NCI-H82 treated with DMSO at 0.1 percent for 48 hours (cell line): ENCODE measurements at regions not wholly inside any gene's neighbourhood (a gene's known extent, or its start where the extent isn't known, plus 50 kb on each side); places are given as distances from the start of the nearest gene placed in this dataset.

Experiments
- DNase-seq: peaks from one replicate; lab custom pipeline; 2025; ENCODE audit not compliant: unreplicated experiment; lab: John Stamatoyannopoulos, UW

DNA sequence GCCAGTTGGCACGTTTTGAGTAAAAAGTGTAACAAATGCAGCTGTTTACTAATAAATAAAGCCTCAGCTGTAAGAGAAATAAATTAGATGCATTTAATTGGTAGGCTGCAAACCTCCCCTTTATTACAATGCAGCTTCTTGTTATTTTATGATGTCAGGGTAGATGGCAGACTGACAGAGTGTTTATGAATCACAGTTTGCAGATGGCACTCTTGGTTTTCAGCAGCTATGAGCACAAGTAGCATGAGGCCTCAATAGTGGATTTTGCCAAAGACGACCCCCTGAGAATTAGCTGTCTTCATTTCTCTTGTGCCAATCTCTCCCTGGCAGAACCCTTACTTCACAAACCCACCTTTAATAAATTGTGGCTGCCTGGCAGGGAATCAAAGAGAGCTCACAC lies 161.2 kb upstream of the C1orf87 start:
- no peak for DNase-seq

DNA sequence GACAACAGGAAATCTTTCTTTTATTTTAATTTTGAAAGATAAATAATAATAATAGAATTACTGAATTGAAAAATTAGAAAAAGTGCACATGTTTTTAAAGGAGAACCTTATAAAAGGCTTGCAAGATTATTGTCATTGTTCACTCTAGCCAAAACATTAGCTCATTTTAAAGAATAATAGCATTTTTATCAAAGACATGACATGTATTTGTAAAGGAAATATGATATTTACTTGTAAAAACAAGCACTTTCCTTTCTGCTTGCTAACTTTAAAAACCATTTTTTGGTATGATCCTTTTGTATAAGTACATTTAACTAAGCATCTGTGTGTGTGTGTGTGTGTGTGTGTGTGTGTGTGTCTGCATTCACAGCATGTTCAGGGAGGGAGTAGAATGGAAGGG lies 156.3 kb upstream of the C1orf87 start:
- no peak for DNase-seq

DNA sequence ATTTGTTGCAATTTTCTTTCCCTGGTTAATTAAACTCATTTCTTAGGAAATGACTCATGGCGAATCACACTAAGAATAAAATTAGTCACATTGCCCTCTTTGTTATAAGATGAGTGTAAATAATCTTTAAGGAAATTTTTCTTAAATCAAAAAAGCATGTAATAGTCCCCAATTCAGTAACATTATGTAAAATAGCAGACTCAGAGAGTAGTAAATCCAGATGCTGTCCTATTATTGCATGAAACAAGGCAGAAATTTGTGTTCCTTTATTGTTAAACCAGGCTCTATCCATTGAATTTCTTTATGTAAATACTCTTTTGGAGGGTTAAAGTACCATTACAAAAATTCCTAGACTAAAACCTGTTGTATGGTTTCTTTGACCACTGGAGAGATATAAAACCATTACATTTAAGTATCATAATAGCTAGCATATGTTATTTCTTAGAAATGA lies 154.5 kb upstream of the C1orf87 start:
- DNase-seq: no peak

DNA sequence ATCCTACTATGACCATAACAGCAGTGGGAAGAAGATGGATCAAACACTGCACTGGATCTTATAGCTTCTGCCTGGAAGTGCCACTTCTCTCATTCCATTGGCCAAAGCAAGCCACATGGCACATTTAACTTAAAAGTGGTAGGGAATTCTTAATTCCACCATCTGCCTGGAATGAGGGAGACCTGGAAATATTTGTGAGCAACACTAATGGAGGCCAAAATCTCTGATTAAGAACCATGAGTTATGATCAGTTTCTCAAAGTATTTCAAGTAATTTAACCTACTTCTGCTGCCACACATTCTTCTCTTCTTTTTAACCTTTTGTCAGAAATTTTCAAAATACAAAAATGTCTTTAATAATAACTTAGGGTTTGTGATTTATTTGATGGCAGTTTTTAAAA lies 154.0 kb upstream of the C1orf87 start:
- DNase-seq: no peak

DNA sequence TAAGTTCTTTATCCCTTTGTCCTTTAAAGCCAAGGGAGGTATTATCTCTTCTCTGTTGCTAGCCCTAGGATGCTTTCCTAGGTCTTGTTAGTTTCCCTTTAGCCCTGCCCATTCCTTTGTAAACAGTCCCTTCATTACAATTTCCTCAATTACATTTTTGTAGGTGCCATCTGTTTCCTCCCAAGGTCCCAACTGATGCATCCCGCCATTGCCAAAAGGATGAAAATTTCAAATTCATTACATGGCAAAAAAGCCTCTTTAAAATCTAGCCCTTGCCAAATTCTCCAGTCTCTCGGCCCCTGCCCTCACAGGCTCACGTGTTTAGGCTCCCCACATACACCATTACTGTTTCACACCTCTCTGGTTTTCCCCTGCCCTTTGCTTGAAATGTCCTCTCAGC lies 151.9 kb upstream of the C1orf87 start:
- DNase-seq: no peak

DNA sequence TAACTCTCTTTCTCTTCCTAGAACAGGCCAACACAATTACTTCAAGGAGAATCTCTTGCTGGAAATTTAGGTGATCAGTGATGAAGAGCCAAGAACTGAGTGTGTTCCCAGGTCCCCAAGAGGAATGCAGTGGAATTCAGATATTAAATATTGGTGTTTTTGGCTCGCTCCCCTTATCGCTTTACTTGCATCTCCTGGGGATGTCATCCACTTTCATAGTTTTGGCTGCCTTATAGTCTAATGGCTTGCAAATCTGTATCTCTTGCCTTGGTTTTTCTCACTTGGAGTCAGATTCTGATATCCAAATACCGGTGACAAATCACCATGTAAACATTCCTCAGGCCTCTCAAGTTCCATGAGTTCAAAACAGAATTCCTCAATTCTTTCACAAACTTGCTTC lies 151.0 kb upstream of the C1orf87 start:
- DNase-seq: no peak

DNA sequence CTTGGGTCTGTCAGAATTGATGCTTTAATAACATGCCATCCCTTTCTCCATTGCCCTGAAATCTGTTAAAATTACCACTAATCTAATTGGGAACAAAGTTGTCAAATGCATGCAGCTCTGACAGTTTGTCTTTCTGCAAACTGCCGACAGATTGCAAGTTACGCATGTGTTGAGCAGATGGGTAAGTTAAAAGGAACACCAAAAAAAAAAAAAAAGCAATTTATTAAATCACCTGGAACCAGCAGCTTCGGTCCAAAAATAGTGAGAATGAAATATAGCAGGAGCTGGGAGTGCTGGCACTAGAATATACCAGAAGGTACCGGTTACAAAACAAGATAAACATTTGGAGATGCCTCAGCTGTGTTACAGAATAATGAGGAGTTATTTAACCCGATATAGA lies 149.6 kb upstream of the C1orf87 start:
- no peak for DNase-seq

DNA sequence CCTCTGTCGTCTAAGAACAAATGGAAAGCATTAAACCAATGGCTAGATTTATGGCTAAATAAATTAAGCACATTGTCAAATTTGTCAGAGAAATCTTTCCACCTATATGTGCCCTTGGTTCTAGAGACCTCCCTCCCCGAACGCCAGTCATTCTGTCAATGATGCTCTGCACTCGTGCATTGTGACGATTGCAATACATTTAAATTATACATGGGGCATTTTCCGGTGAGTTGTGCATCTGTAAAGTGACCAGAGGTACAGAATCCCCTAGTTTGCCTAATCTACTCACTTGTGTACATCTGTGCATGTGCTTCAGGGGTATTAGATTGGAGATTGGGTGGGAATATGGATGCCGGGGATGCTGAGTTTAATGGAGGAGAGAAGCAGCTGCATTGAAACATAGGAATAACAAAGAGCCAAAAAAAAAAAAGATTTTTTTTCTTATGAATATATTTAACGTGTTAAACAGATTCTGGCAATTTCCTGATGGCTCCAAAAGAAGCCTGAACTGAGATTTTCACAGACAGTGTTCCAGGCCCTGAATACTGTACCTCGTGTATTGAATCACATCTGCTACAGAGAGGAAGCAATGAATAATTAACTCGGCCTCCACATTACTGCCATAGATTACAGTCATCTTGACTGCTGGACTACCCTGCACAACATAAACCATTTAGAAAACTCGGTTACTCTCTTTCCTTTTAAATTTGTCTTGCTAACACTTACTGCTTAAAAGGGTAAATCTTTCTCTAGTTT lies 149.0 kb upstream of the C1orf87 start:
- DNase-seq: no peak

DNA sequence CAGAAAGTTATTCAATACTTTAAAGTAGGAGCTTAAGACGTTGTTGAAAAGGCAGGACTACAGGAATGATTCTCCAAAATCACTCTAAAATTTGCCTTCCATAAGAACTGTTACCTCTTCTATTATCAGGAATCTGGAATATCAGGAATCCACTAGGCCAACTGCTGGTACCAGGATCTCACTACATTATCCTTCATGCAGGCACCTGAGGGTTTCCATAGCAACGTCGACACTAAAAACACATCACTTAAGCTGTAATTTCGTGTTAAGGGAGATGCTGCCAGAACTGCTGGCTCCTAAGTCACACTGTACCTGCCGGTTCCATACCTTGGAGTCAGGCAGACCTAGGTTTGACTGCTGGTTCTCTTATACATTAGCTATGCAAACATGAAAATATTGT lies 139.7 kb upstream of the C1orf87 start:
- no peak for DNase-seq

DNA sequence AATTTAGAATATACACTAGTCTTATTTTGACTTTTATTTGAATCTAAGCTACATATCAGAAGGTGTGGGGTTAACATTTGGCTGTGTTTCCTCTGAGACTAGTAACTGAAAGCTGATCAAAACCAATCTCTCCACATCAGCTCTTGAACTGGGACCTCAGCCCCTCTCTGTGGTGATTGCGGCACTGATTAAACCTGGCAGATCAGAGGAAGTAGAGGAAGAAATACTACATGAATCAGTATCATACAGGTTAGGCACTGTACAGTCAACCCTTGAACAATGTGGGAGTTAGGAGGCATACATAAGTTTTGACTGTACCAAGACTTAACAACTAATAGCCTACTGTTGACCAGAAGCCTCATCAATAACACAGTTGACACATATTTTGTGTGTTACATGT lies 122.5 kb upstream of the C1orf87 start:
- DNase-seq: no peak

DNA sequence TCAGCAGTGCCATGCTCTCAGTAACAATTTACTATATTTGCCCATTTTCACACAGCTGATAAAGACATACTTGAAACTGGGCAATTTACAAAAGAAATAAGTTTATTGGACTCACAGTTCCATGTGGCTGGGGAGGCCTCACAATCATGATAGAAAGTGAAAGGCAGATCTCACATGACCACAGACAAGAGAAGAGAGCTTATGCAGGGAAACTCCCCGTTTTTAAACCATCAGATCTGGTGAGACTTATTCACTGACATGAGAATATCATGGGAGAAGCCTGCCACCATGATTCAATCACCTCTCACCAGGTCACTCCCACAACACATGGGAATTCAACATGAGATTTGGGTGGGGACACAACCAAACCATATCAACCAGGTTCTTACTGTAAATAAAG lies 112.1 kb upstream of the C1orf87 start:
- DNase-seq: no peak

DNA sequence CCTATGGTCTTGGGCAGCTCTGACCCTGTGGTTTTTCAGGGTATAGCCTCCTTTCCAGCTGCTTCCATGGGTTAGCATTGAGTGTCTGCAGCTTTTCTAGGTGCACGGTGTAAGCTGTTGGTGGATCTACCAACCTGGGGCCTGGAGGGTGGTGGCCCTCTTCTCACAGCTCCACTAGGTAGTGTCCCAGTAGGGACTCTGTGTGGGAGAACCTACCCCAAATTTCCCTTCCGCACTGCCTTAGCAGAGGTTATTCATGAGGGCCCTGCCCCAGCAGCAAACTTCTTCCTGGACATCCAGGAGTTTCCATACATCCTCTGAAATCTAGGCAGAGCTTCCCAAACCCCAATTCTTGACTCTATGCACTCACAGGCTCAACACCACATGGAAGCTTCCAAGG lies 111.0 kb upstream of the C1orf87 start:
- no peak for DNase-seq

DNA sequence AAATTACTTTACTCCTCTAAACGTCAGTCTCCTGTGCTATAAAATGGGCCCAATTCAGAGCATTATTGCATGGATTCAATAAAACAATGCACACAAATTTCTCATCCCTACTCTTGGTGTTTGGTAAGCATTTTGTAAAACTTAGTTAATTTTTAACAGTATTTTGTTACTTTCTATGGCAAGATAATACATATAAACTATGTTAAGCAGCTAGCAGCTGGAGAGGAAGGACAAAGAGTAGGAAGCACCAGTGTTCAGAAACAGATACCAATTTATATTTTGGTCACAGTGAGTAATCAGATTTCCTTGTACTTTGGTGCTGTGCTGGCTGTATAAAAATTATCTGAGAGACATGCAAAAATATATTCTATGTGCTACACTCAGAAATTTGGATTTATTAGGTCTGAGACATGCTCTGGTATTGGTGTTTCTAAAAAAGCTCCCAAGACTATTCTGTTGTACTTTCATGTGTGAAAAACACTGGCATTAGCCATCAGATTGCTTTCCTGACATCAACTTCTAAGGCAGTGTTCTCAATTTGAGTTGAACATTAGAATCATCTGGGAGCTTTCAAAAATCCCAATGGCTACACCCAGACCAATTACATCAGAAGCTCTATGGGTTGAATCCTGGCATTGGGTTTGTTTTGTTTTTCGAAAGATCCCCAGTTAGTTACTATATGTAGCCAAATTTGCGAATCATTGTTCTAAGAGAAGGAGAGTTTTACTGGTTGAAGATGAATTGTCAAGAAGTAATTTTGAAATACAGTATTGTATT lies 100.3 kb upstream of the C1orf87 start:
- DNase-seq: no peak

DNA sequence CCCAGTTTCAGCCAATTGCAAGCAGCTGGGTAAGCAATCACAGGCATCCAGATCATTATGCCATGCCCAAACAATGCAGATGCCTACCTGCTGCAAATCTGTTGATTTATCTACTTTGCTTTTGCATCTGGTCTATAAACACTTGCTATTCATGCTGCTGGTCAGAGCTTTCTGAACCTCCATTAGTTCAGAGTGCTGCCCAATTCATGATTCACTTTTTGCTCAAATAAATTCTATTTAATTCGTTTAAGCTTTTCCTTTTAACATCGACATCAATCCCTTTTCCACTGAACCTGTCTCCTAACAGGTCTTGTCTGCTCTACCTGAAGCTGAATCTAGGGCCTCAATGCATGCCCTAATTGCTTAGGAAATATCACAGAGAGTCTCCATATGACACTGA lies 99.4 kb upstream of the C1orf87 start:
- DNase-seq: no peak

DNA sequence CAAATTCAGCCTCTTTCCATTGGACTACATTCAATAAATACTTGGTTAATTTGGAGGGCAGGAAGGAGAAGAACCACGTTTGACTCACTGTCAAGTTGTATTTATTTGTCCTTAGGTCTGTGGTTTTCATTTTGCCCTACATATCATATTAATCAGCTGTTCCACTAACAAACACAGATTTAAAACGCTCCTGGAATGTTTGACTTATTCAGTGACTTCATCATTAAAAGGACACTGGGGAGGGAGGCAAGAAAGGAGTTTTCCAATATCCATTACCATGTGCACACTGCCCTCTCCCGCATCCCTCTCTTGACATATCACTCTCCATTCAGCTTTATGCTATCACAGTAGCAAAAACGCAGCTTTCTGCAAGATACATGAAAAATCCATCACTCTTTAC lies 98.2 kb upstream of the C1orf87 start:
- DNase-seq: no peak

DNA sequence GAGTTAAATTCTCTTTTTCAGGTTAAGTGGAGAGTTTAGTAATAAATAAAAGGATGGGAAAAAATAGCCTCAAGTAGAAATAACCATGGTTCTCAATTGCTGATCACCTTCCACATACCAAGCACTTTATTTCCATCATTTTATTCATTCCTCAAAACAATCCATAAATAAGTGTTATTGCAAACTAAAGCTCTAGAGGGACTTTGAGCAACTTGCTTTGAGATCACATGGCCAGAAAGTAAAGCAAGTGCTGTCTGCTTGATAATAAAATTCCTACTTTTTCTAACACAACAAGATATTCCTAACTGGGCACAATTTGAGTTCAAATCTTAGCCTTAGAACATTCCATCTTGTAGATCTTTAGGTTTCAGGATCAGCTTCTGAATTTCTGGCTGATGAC lies 97.1 kb upstream of the C1orf87 start:
- DNase-seq: no peak

DNA sequence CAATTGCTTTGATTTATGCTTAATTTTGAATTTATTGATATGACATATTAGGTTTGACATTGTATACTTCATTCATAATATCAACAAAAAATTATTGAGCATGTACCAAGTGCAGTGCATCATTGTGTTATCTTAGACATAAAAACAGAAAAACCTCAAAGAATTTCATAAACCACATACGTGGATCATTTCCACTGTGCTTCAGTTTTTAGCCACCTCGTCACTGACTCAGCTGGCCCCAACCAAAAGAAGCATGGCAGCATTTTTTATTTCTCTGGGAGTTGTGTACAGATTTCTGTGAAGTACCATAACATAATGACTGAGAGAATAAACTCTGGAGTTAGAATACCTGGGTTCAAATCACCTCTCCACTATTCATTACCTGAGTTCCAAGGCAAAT lies 95.6 kb upstream of the C1orf87 start:
- no peak for DNase-seq

DNA sequence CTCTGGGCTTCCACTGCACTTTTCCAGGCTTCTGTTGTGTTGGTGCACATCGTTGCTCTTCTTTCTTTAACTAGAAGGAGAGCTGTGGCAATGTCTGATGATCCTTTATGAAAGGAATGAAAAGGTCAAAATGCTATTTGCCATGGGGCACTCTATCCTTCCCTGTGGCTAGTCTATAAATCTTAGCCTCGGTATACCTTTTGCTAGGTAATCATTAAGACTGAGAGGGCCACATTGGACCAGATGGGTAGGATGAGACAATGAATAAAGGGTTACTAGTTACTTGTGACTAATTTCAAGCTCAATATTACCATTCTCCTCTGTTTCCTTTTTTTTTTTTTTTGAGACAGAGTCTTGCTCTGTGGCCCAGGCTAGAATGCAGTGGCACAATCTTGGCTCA lies 89.4 kb upstream of the C1orf87 start:
- DNase-seq: no peak

DNA sequence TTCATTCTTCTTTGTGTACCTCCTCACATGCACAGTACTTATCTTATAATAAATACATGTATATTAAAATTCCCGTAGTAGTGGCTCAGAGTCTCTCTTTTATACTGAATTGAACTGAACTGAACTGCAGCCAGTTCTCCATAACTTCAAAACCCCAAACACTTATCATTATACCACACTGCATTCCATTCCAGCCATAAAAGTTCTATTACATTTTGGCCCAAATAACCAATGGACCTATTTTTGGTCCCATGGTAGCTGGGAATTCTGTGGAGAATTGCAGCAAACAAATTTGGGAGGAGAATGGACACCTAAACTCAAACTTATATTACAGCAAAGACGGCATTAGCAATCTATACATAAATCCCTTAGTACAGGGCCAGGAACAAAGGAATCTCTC lies 86.6 kb upstream of the C1orf87 start:
- DNase-seq: no peak

DNA sequence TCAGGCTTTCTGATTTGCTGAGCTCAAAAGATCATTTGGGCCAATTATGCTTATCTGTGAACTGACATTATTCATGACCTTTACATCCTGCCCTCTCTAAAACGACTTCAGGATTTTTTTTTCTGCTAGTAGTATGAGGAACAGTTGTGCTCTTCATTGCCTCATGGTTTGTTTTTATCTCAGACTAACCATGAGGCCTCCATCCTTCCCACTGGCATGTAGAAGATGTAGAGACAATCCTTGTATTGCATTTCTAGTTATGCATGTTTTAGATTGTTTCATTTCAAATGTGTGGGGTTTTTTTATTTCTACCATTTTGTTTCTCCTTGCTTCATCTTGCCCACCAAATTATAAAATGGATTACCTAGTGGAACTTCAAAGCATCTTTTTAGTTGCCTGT lies 82.8 kb upstream of the C1orf87 start:
- DNase-seq: no peak

DNA sequence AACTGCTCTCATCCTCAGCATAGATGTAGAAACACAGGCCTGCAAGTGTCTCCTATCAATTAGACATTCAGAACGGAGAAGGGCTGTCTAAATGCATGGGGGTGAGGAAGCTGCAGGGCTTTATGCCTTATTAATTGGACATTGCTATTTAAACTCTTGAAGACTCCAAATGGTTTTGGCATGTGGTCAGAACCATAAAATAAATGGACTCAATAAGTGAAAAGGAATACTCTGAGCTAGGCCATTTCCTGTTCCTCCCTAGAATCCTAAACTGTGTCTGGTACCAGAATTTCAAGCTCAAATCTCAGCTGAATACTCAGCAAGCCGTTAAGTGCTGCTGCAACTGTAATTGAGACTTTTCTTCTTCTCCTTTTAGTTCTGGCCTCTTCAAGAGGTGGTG lies 80.4 kb upstream of the C1orf87 start:
- DNase-seq: no peak

DNA sequence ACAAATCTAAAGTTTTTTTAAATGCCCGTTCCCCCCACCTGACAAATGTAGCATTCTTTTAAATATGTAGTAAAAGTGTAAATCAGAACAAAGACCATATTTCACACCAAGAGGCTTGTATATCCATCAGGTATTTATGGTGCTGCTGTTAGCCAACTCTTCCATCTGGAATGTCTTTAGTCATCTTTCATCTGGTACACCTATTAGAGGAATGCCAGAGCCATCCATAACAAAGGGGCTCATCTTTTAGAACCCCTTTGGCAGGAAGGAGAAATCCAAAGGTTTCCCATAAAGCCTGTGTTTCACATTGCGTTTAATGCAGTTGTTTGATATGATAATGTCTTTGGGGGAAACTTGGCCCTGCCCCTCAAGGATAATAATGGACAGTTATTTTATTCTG lies 79.3 kb upstream of the C1orf87 start:
- DNase-seq: no peak

DNA sequence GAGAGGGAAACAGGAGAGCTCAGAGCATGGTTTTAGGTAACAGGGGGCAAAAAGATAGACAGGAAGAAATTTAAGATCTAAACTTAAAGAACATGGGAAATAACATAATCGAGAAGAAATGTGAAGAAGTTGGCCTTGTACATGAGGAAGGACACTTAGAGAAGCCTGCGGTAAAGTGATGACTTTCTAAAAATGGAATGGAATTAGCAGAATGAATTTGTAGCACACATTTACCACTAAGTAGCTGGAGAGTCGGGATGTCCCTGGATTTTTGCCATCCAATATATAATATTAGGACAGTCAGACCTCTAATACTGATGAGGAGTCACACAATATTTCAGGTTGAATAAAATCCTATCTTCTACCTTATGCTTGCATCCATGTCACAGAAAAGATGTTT lies 77.7 kb upstream of the C1orf87 start:
- DNase-seq: no peak
